Trophoblast cell (in vitro differentiated cells and primary cell): ENCODE measurements at regions not wholly inside any gene's neighbourhood (a gene's known extent, or its start where the extent isn't known, plus 50 kb on each side); places are given as distances from the start of the nearest gene placed in this dataset.
A peak's percentile ranks its signal among the peaks of the same experiment; 100 is the strongest.

Experiments used
- DNase-seq, 2 donors: peaks; one replicate each; pipeline ENCODE4 v3.0.0-alpha.2; 2016
- H2AFZ ChIP-seq: 2 replicates; pipeline ENCODE4 v1.6.1; 2013; ENCODE audit warnings: low read length, moderate library complexity, mild to moderate bottlenecking; ENCODE audit not compliant: insufficient read depth, poor library complexity
- H2AK5ac ChIP-seq: 2 replicates; pipeline ENCODE4 v1.6.1; 2013; ENCODE audit warnings: mild to moderate bottlenecking, low read length
- H2BK120ac ChIP-seq: 2 replicates; pipeline ENCODE4 v1.6.1; 2013; ENCODE audit warnings: low read length, mild to moderate bottlenecking, moderate library complexity; ENCODE audit not compliant: insufficient read depth, poor library complexity
- H2BK12ac ChIP-seq: 2 replicates; pipeline ENCODE4 v1.6.1; 2013; ENCODE audit warnings: mild to moderate bottlenecking, low read length, moderate library complexity
- H2BK5ac ChIP-seq: 2 replicates; pipeline ENCODE4 v1.6.1; 2013; ENCODE audit warnings: low read length, low read depth, moderate library complexity, mild to moderate bottlenecking; ENCODE audit not compliant: poor library complexity
- H3K14ac ChIP-seq: 2 replicates; pipeline ENCODE4 v1.6.1; 2013; ENCODE audit warnings: mild to moderate bottlenecking, low read length
- H3K18ac ChIP-seq: 2 replicates; pipeline ENCODE4 v1.6.1; 2013; ENCODE audit warnings: mild to moderate bottlenecking, low read length
- H3K23ac ChIP-seq: 2 replicates; pipeline ENCODE4 v1.6.1; 2013; ENCODE audit warnings: low read length
- H3K27ac ChIP-seq: 2 replicates; pipeline ENCODE4 v1.5.1; 2013; ENCODE audit warnings: low read depth, mild to moderate bottlenecking, inconsistent platforms, low read length, moderate library complexity
- H3K27me3 ChIP-seq: 2 replicates; pipeline ENCODE4 v1.6.1; 2013; ENCODE audit warnings: inconsistent platforms, mild to moderate bottlenecking, low read length, moderate library complexity; ENCODE audit not compliant: insufficient read depth
- H3K36me3 ChIP-seq, 2 experiments: 1 replicate in 1 of 2; 2 replicates in 1 of 2; pipeline ENCODE4 v1.6.1; 2013; ENCODE audit warnings: low read length in 2 of 2, mild to moderate bottlenecking in 2 of 2, moderate library complexity in 1 of 2; ENCODE audit not compliant: insufficient read depth in 2 of 2, control insufficient read depth in 1 of 2
- H3K4ac ChIP-seq: 2 replicates; pipeline ENCODE4 v1.6.1; 2013; ENCODE audit warnings: low read depth, mild to moderate bottlenecking, low read length, moderate library complexity
- H3K4me1 ChIP-seq, 2 experiments: 1 replicate in 1 of 2; 2 replicates in 1 of 2; pipeline ENCODE4 v1.6.1; 2013; ENCODE audit warnings: low read length in 2 of 2, mild to moderate bottlenecking in 2 of 2, moderate library complexity in 1 of 2; ENCODE audit not compliant: insufficient read depth in 2 of 2, control insufficient read depth in 1 of 2
- H3K4me2 ChIP-seq: 2 replicates; pipeline ENCODE4 v1.6.1; 2013; ENCODE audit warnings: inconsistent platforms, mild to moderate bottlenecking, low read length, moderate library complexity
- H3K4me3 ChIP-seq: 2 replicates; pipeline ENCODE4 v1.5.1; 2013; ENCODE audit warnings: mild to moderate bottlenecking, low read depth, low read length, inconsistent platforms
- H3K79me1 ChIP-seq: one replicate; pipeline ENCODE4 v1.6.1; 2013; ENCODE audit warnings: low read length
- H3K79me2 ChIP-seq: 2 replicates; pipeline ENCODE4 v1.6.1; 2013; ENCODE audit warnings: low read length, mild to moderate bottlenecking; ENCODE audit not compliant: control insufficient read depth, insufficient read depth, poor library complexity
- H3K9ac ChIP-seq: 2 replicates; pipeline ENCODE4 v1.6.1; 2013; ENCODE audit warnings: mild to moderate bottlenecking, low read length
- H3K9me3 ChIP-seq: 2 replicates; pipeline ENCODE4 v1.6.1; 2013; ENCODE audit warnings: low read depth, mild to moderate bottlenecking, control low read depth, inconsistent platforms, low read length; ENCODE audit not compliant: insufficient read depth
- H4K12ac ChIP-seq: 2 replicates; pipeline ENCODE4 v1.6.1; 2013; ENCODE audit warnings: low read depth, mild to moderate bottlenecking, low read length, moderate library complexity
- H4K8ac ChIP-seq: 2 replicates; pipeline ENCODE4 v1.6.1; 2013; ENCODE audit warnings: low read depth, mild to moderate bottlenecking, low read length, moderate library complexity
- H4K91ac ChIP-seq: one replicate; pipeline ENCODE4 v1.6.1; 2013; ENCODE audit warnings: low read depth, mild to moderate bottlenecking, low read length, moderate library complexity
- WGBS: extraction: QIAGEN DNeasy Blood & Tissue Kit; methylation state at CpG from one replicate; pipeline ENCODE4 v1.1.7; 2013; ENCODE audit warnings: missing lambda C conversion rate; ENCODE audit not compliant: insufficient read length, insufficient coverage; ENCODE audit errors: extremely low coverage; 5-methylcytosine and 5-hydroxymethylcytosine counted together

- H3K4me3 ChIP-seq, result no peak overlapping the region
- no peak overlapping the region for H3K23ac ChIP-seq
- H4K8ac ChIP-seq, result no peak overlapping the region
- H3K9ac ChIP-seq, result no peak overlapping the region
- no peak overlapping the region for H3K27ac ChIP-seq
- H3K4me2 ChIP-seq, result no peak overlapping the region
- no peak overlapping the region for H4K12ac ChIP-seq
- no peaks in the 10 kb centered on the region for H3K27me3 ChIP-seq
- no peaks in the 10 kb centered on the region for H3K36me3 ChIP-seq
- H2BK12ac ChIP-seq, result no peak overlapping the region
- no peak overlapping the region for H3K4ac ChIP-seq
- DNase-seq, result no peak
- WGBS, result 100% methylated on average over 1 of the region's 1 CpG
- no peaks in the 10 kb centered on the region for H3K9me3 ChIP-seq
- no peak overlapping the region for H2AFZ ChIP-seq
- H3K79me1 ChIP-seq, result no peaks in the 10 kb centered on the region
- H4K91ac ChIP-seq, result no peak overlapping the region
- no peak overlapping the region for H2BK120ac ChIP-seq
- H2AK5ac ChIP-seq, result no peak overlapping the region
- no peak overlapping the region for H2BK5ac ChIP-seq
- H3K14ac ChIP-seq, result no peak overlapping the region
- H3K4me1 ChIP-seq, result peaks cover 0 to 6% of the 10 kb centered on the region in 2 experiments
- H3K18ac ChIP-seq, result no peak overlapping the region
- no peaks in the 10 kb centered on the region for H3K79me2 ChIP-seq
Observed at GRCh38 chr13:50382511-50382910, 367.3 kb downstream of the KCNRG start.

GRCh38 chr13:50382951-50383350 is 367.7 kb downstream of the KCNRG start:
- WGBS, result no CpG with 5 or more reads among the region's 4 CpGs
- Histone ChIP-seq H3K18ac (no peak overlapping the region), H3K27me3 (no peaks in the 10 kb centered on the region)

GRCh38 chr13:50384724-50385123 is 369.5 kb downstream of the KCNRG start:
- H3K79me1 ChIP-seq, result no peaks in the 10 kb centered on the region
- H4K8ac ChIP-seq, result no peak overlapping the region
- H4K12ac ChIP-seq, result no peak overlapping the region
- H2AK5ac ChIP-seq, result no peak overlapping the region
- no peak overlapping the region for H4K91ac ChIP-seq
- H3K79me2 ChIP-seq, result no peaks in the 10 kb centered on the region
- no peaks in the 10 kb centered on the region for H3K9me3 ChIP-seq
- H3K4me2 ChIP-seq, result no peak overlapping the region
- no peak overlapping the region for H3K9ac ChIP-seq
- H3K18ac ChIP-seq, result no peak overlapping the region
- H2AFZ ChIP-seq, result no peak overlapping the region
- no peak overlapping the region for H2BK5ac ChIP-seq
- no peak overlapping the region for H3K14ac ChIP-seq
- H3K23ac ChIP-seq, result no peak overlapping the region
- peaks cover 0 to 6% of the 10 kb centered on the region in 2 experiments for H3K4me1 ChIP-seq
- no peak for DNase-seq
- no peak overlapping the region for H2BK120ac ChIP-seq
- H3K27ac ChIP-seq, result no peak overlapping the region
- no peak overlapping the region for H2BK12ac ChIP-seq
- H3K4ac ChIP-seq, result no peak overlapping the region
- H3K36me3 ChIP-seq, result no peaks in the 10 kb centered on the region
- WGBS, result no CpG with 5 or more reads among the region's 1 CpG
- no peak overlapping the region for H3K4me3 ChIP-seq
- no peaks in the 10 kb centered on the region for H3K27me3 ChIP-seq

More at GRCh38 chr13:50382951-50383350, 367.7 kb downstream of the KCNRG start:
- no peak overlapping the region for H3K27ac ChIP-seq
- H4K12ac ChIP-seq, result no peak overlapping the region
- no peak overlapping the region for H2AFZ ChIP-seq
- H2AK5ac ChIP-seq, result no peak overlapping the region
- no peaks in the 10 kb centered on the region for H3K79me1 ChIP-seq
- H3K79me2 ChIP-seq, result no peaks in the 10 kb centered on the region
- DNase-seq, result peak; percentile 73 to 77
- H2BK120ac ChIP-seq, result no peak overlapping the region
- no peak overlapping the region for H3K4me2 ChIP-seq
- no peak overlapping the region for H3K23ac ChIP-seq
- H3K4me1 ChIP-seq, result peaks cover 0 to 6% of the 10 kb centered on the region in 2 experiments
- H3K9me3 ChIP-seq, result no peaks in the 10 kb centered on the region
- no peak overlapping the region for H3K4me3 ChIP-seq
- H3K36me3 ChIP-seq, result no peaks in the 10 kb centered on the region
- H3K4ac ChIP-seq, result no peak overlapping the region
- H2BK12ac ChIP-seq, result no peak overlapping the region
- H4K91ac ChIP-seq, result no peak overlapping the region
- no peak overlapping the region for H3K14ac ChIP-seq
- H2BK5ac ChIP-seq, result no peak overlapping the region
- H3K9ac ChIP-seq, result no peak overlapping the region
- no peak overlapping the region for H4K8ac ChIP-seq

GRCh38 chr13:50386541-50387050 is 371.4 kb downstream of the KCNRG start:
- no peak for DNase-seq
- H4K8ac ChIP-seq, result no peak overlapping the region
- no peak overlapping the region for H2BK12ac ChIP-seq
- no peak overlapping the region for H2AFZ ChIP-seq
- no peaks in the 10 kb centered on the region for H3K79me2 ChIP-seq
- H2AK5ac ChIP-seq, result no peak overlapping the region
- H3K4me3 ChIP-seq, result no peak overlapping the region
- peak overlapping the region; percentile 51 for H3K27ac ChIP-seq
- no peaks in the 10 kb centered on the region for H3K36me3 ChIP-seq
- H3K79me1 ChIP-seq, result no peaks in the 10 kb centered on the region
- peaks cover 2 to 6% of the 10 kb centered on the region in 2 experiments for H3K4me1 ChIP-seq
- no peak overlapping the region for H3K9ac ChIP-seq
- no peak overlapping the region for H3K23ac ChIP-seq
- H3K18ac ChIP-seq, result no peak overlapping the region
- no CpG with 5 or more reads among the region's 10 CpGs for WGBS
- H4K12ac ChIP-seq, result no peak overlapping the region
- H3K4ac ChIP-seq, result no peak overlapping the region
- no peak overlapping the region for H4K91ac ChIP-seq
- H3K4me2 ChIP-seq, result peak overlapping the region; percentile 29
- no peak overlapping the region for H2BK120ac ChIP-seq
- H3K27me3 ChIP-seq, result no peaks in the 10 kb centered on the region
- H3K9me3 ChIP-seq, result no peaks in the 10 kb centered on the region
- H2BK5ac ChIP-seq, result no peak overlapping the region
- no peak overlapping the region for H3K14ac ChIP-seq
